HG02885 (cell line): ENCODE measurements at regions not wholly inside any gene's neighbourhood (a gene's known extent, or its start where the extent isn't known, plus 50 kb on each side); places are given as distances from the start of the nearest gene placed in this dataset.
"Not testable (repeated sequence)": the region's sequence is repeated elsewhere in the genome, so short reads cannot be mapped to it uniquely, and the experiment has no call there.

Source experiments
- ATAC-seq: cut with Tn5 transposase; IDR thresholded peaks from one replicate; pipeline ENCODE4 v1.9.1; 2021; ENCODE audit warnings: mild to moderate bottlenecking; ENCODE audit not compliant: unreplicated experiment, poor library complexity

GRCh38 chr10:105761576-105762260 lies 1120.6 kb downstream of the SORCS3 start:
- ATAC-seq = no peak

- no peak for ATAC-seq
Observed at GRCh38 chr10:105759669-105760068, 1118.6 kb downstream of the SORCS3 start.

GRCh38 chr10:105758209-105758998 lies 1117.3 kb downstream of the SORCS3 start:
- no peak for ATAC-seq

GRCh38 chr10:105757302-105757701 lies 1116.2 kb downstream of the SORCS3 start:
- ATAC-seq = no peak

- ATAC-seq = no peak
Observed at GRCh38 chr10:105756386-105756785, 1115.3 kb downstream of the SORCS3 start.

GRCh38 chr10:105751688-105752087 lies 1110.6 kb downstream of the SORCS3 start:
- ATAC-seq = no peak

- no peak for ATAC-seq
Observed at GRCh38 chr10:105745596-105746148, 1104.6 kb downstream of the SORCS3 start.

GRCh38 chr10:105743343-105744056 lies 1102.4 kb downstream of the SORCS3 start:
- no peak for ATAC-seq

GRCh38 chr10:105742923-105743322 lies 1101.8 kb downstream of the SORCS3 start:
- ATAC-seq = no peak

GRCh38 chr10:105742184-105742583 lies 1101.1 kb downstream of the SORCS3 start:
- no peak for ATAC-seq

GRCh38 chr10:105734479-105734878 lies 1093.4 kb downstream of the SORCS3 start:
- ATAC-seq = no peak

- no peak for ATAC-seq
Observed at GRCh38 chr10:105733924-105734323, 1092.8 kb downstream of the SORCS3 start.

- no peak for ATAC-seq
Observed at GRCh38 chr10:105729428-105729827, 1088.3 kb downstream of the SORCS3 start.

GRCh38 chr10:105727586-105727985 lies 1086.5 kb downstream of the SORCS3 start:
- ATAC-seq = not testable (repeated sequence)

GRCh38 chr10:105727131-105727530 lies 1086.0 kb downstream of the SORCS3 start:
- ATAC-seq = no peak

- ATAC-seq = no peak
Observed at GRCh38 chr10:105726149-105726548, 1085.1 kb downstream of the SORCS3 start.

GRCh38 chr10:105725007-105725406 lies 1083.9 kb downstream of the SORCS3 start:
- ATAC-seq = no peak

GRCh38 chr10:105718207-105718995 lies 1077.3 kb downstream of the SORCS3 start:
- no peak for ATAC-seq

GRCh38 chr10:105714728-105715127 lies 1073.6 kb downstream of the SORCS3 start:
- no peak for ATAC-seq

- no peak for ATAC-seq
Observed at GRCh38 chr10:105707603-105708002, 1066.5 kb downstream of the SORCS3 start.
